Chondrocyte (in vitro differentiated cells): ENCODE measurements at regions not wholly inside any gene's neighbourhood (a gene's known extent, or its start where the extent isn't known, plus 50 kb on each side); places are given as distances from the start of the nearest gene placed in this dataset.

Source experiments
- DNase-seq: peaks from one replicate; pipeline ENCODE4 v3.0.0; 2021; ENCODE audit warnings: mixed read lengths, low spot score
- H3K27ac Mint-ChIP-seq: one replicate; pipeline ENCODE4 v1.8.0; 2021; ENCODE audit warnings: mild to moderate bottlenecking, moderate library complexity, mixed read lengths; ENCODE audit not compliant: unreplicated experiment
- H3K27me3 Mint-ChIP-seq: 2 replicates; pipeline ENCODE4 v1.8.0; 2021; ENCODE audit warnings: low read depth, mixed read lengths
- H3K36me3 Mint-ChIP-seq: 2 replicates; pipeline ENCODE4 v1.8.0; 2021; ENCODE audit warnings: low read depth, mixed read lengths
- H3K4me1 Mint-ChIP-seq: 2 replicates; pipeline ENCODE4 v1.8.0; 2021; ENCODE audit warnings: low read depth, mild to moderate bottlenecking, mixed read lengths
- H3K4me3 Mint-ChIP-seq: one replicate; pipeline ENCODE4 v1.8.0; 2021; ENCODE audit warnings: mild to moderate bottlenecking, moderate library complexity, mixed read lengths; ENCODE audit not compliant: unreplicated experiment
- H3K9me3 Mint-ChIP-seq: 2 replicates; pipeline ENCODE4 v1.8.0; 2021; ENCODE audit warnings: low read depth, mixed read lengths
- TF ChIP-seq, protein P1 (sequence below): fragments of 200-600 bp; sonication (generic); IDR thresholded peaks from 2 replicates; pipeline ENCODE4 v1.5.0; 2021; ENCODE audit warnings: antibody characterized with exemption, mild to moderate bottlenecking, moderate library complexity

DNA sequence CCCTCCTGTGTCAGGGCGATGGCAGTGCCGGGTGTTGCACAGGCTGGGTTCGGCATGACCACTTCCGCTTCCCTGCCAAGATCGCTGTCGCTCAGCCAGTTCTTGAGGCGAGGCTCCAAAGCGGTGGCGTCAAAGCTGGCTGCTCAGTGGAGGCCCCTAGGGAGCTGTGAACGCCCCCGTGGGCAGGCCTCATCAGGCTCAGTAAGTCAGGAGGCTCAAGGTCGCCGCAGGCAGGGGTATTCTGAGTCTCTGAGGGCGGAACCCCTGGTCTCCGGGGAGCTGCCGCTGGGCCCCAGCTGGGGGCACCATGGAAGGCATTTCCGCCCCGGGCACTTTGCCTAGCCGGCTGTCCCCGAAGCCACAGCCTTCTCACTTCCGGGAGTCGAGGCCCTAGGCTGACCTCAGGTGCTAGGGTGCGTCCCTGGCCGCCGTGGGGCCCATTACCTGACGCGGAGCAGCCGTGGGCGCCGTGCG is 210.4 kb downstream of the SOCS6 start:
- no peaks in the 10 kb centered on the region for H3K36me3 Mint-ChIP-seq
- H3K4me3 Mint-ChIP-seq: no peak overlapping the region
- no peaks in the 10 kb centered on the region for H3K9me3 Mint-ChIP-seq
- no peak overlapping the region for H3K27ac Mint-ChIP-seq
- H3K4me1 Mint-ChIP-seq: no peaks in the 10 kb centered on the region
- H3K27me3 Mint-ChIP-seq: peaks cover 26% of the 10 kb centered on the region
- TF ChIP-seq, protein P1, sequence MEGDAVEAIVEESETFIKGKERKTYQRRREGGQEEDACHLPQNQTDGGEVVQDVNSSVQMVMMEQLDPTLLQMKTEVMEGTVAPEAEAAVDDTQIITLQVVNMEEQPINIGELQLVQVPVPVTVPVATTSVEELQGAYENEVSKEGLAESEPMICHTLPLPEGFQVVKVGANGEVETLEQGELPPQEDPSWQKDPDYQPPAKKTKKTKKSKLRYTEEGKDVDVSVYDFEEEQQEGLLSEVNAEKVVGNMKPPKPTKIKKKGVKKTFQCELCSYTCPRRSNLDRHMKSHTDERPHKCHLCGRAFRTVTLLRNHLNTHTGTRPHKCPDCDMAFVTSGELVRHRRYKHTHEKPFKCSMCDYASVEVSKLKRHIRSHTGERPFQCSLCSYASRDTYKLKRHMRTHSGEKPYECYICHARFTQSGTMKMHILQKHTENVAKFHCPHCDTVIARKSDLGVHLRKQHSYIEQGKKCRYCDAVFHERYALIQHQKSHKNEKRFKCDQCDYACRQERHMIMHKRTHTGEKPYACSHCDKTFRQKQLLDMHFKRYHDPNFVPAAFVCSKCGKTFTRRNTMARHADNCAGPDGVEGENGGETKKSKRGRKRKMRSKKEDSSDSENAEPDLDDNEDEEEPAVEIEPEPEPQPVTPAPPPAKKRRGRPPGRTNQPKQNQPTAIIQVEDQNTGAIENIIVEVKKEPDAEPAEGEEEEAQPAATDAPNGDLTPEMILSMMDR: no peak
- DNase-seq: no peak

DNA sequence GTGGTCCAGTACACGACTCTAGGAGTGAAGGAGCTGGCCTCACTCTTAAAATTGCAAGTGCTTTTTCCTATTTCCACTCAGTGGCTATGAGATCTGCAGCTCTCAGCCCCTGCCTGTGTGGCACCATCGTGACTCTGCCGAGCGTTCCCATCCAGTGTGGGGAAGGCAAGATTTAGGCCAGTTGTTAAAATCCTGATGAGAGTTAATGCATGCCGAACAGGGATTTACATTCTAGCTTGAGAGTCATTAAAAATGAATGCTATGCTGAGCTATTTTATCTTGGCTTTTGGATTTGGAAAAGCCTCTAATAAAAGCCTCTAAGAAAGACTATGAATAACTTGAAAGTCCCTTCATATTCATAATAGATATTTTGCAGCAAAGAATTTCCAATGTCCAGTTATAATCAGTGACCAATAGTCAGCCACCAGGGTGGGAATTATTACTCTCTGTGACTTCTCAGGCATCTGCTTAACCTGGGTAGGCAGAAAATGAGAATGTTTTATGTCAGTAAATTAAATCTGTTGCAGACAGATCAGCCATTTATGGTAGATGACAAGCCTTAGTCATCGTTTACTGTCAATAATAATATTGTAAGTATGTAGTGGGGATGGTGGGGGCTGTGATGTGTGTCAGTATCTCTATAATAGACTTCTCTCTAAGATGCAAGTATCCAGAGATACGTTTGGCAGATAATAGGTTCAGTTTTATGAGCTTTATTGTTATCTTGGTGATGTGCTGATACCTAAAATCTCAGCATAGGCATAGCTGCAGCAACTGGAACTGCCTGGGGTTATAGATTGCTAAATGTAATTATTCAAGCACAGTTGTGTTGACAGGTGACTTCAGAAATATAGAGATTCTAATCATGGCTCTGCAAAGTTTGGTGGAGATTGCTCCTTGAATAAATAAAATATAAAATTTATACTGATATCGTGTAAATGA is 207.8 kb downstream of the SOCS6 start:
- TF ChIP-seq, protein P1: no peak
- H3K27ac Mint-ChIP-seq: no peak overlapping the region
- H3K4me3 Mint-ChIP-seq: no peak overlapping the region
- DNase-seq: no peak
- H3K27me3 Mint-ChIP-seq: peaks cover 17% of the 10 kb centered on the region
- no peaks in the 10 kb centered on the region for H3K9me3 Mint-ChIP-seq
- H3K36me3 Mint-ChIP-seq: no peaks in the 10 kb centered on the region
- no peaks in the 10 kb centered on the region for H3K4me1 Mint-ChIP-seq

DNA sequence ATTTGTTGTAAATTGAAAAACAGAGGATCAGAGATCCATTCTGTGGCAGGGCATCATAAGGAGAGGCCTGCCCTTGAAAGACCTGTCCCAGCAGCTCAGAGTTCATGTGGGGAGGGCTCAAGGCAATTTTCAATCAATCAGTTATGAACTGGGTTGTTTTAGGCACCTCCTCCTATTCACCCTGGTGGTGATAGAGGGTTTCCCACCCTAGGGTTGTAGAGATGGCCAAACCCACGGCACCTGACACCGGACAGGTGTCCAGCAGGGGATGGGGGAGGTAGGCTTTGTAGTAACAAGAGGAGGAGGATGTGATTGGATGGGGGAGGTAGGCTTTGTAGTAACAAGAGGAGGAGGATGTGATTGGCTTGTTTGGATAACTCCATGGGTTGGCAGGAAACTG is 205.7 kb downstream of the SOCS6 start:
- Mint-ChIP-seq H3K27ac (no peak overlapping the region), H3K4me3 (no peak overlapping the region), H3K9me3 (no peaks in the 10 kb centered on the region), H3K27me3 (peaks cover 16% of the 10 kb centered on the region), H3K36me3 (no peaks in the 10 kb centered on the region), H3K4me1 (no peaks in the 10 kb centered on the region)
- no peak for DNase-seq
- TF ChIP-seq, protein P1: no peak

DNA sequence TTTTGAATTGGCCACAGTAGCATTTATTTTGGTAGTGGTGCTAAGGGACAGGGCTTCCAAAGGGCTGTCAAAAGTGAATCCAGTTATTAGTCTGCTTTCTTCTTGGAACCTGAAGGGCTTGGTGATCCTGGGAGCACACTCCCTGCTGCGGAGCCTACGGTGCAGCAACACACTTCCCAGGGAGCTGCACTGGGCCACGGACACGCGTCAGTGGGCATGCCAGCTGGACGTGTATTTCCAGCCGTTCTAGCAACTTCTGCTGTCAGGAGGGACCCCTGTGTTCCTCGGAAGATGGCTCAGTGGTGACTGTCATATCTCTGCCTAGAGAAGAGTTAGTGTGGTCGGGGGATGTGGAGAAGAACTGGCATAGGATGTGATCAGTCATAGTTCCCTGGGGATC is 204.6 kb downstream of the SOCS6 start:
- Mint-ChIP-seq H3K9me3 (no peaks in the 10 kb centered on the region), H3K4me1 (no peaks in the 10 kb centered on the region), H3K27ac (no peak overlapping the region), H3K36me3 (no peaks in the 10 kb centered on the region), H3K27me3 (peaks cover 15% of the 10 kb centered on the region), H3K4me3 (no peak overlapping the region)
- no peak for DNase-seq
- TF ChIP-seq, protein P1: no peak

DNA sequence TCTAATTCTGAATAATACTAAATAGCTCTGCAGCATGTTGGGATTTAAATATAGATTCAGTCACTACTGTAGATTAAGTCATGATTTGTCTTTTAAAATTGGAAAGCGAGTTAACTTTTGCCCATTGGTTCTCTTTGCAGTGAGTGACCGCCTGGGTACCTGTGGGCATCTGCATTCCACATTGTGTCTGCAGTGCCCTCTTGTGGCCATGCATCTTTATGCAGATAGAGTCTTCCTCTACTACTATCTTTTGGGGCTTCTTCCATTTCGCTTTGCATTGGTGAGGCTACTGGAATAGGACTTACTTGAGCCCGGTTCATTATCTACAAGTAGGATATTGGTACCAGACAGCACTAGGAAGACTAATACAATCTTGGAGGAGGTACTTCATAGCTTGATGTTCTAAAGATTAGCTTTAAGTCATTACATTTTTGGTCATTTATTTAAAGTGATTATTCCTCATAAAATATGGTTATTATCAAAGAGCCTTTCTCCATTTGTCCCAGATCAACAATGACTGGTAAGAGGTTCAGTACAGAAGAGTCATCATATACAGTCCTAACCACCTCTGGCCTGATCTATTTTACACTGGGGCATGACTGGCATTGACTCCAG is 203.0 kb downstream of the SOCS6 start:
- Mint-ChIP-seq H3K27me3 (peaks cover 16% of the 10 kb centered on the region), H3K36me3 (no peaks in the 10 kb centered on the region)
- TF ChIP-seq, protein P1: peak; percentile 82

More for the DNA sequence above, 203.0 kb downstream of the SOCS6 start:
- no peaks in the 10 kb centered on the region for H3K9me3 Mint-ChIP-seq
- H3K27ac Mint-ChIP-seq: no peak overlapping the region
- no peak overlapping the region for H3K4me3 Mint-ChIP-seq
- H3K4me1 Mint-ChIP-seq: no peaks in the 10 kb centered on the region
- no peak for DNase-seq
